Middle frontal gyrus (tissue), 1 donor: ENCODE measurements at regions not wholly inside any gene's neighbourhood (a gene's known extent, or its start where the extent isn't known, plus 50 kb on each side); places are given as distances from the start of the nearest gene placed in this dataset.
"Not testable (repeated sequence)": the region's sequence is repeated elsewhere in the genome, so short reads cannot be mapped to it uniquely, and the experiment has no call there.

ENCODE experiments used
- DNase-seq: peaks from one replicate; pipeline ENCODE4 v3.0.0-alpha.2; 2015; ENCODE audit warnings: low spot score; ENCODE audit errors: extremely low spot score

DNA sequence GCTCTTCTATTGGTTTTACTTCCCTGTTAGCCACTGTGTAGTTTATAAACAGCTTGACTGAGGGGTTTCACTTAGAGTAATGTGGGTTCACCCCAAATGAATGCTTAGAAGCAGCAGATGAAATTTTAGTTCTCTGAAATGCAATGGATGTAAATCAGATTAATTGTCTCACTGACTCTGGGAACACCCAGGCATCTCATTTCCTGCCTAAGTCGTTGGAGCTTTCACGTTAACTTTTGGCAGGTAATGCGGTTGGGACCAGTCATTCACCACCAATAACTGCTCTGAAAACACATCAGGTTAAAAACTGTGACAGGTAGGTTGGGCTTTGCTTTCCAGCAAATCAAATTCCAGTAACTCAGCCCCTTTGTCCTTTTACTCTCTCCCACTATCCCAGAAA is 775.4 kb downstream of the NTRK3 start:
- DNase-seq, result no peak

- DNase-seq, result no peak
Measured at GRCh38 chr15:87478687-87479072, 777.9 kb downstream of the NTRK3 start.

DNA sequence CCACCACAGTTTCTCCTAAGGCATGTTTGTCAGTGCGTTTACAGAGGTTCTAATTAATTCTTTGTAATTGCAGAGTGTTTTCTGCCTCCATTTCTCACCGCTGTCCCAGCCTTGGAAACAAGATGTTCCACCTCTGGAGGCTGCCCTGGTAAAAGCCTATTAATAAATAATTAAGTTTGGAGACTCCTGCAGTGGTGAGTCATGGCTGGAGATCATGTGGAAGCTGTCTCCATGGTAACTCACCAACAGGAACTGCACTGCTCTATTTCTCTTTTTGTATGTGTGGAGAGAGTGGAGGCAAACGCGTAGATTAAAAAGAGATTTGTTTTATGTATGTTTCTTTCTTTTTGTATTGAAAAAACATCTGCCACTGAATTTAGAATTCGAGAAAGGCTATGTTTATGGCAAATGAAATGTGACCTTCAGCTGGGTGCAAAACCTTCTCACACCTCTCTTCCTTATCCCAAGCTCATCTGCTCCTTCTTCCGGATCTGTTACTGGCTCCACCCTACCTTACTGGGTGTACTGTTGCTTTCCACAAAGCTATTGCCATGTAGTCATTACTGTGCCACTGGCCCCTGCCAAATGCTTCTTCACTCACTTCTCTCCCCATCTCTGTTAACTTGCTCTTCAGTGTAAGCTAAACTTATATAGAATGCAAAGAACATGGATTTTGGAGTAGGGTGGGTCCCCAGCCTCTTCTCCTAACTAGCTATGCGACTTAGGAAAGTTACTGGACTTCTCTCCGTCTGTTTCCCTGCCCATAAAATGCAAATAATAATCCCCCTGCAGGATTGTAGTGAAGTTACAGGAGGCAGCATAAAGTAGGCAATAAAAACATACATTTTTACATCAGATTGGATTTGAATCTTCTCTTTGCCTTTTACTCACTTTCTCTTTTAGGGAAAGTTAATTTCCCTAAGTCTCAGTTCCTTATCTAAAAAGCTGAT is 778.5 kb downstream of the NTRK3 start:
- no peak for DNase-seq

- no peak for DNase-seq
Measured at GRCh38 chr15:87477026-87477425, 779.5 kb downstream of the NTRK3 start.

DNA sequence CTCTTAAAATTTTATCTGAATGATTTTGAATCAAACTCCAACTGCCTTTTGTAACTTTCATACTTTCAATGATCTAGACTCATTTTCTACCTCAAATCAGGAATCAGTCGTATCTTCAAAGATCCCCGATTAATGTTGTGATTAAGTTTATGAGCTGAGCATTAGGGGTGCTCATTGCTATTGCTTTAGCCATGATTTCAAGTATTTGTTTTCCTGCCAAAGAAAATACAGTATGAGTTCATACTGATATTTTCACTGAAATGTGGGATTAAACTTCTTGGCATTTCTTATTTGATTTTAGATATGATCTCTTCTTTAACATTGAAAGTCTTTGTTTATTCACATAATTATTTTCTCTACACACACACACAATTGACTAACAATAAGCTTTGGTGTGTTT is 785.6 kb downstream of the NTRK3 start:
- no peak for DNase-seq

DNA sequence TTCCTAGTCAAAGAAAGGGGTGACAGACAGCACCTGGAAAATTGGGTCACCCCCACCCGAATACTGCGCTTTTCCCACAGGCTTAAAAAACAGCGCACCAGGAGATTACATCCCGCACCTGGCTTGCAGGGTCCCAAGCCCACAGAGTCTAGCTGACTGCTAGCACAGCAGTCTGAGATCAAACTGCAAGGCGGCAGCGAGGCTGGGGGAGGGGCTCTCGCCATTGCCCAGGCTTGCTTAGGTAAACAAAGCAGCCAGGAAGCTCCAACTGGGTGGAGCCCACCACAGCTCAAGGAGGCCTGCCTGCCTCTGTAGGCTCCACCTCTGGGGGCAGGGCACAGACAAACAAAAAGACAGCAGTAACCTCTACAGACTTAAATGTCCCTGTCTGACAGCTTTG is 792.6 kb downstream of the NTRK3 start:
- not testable (repeated sequence) for DNase-seq

DNA sequence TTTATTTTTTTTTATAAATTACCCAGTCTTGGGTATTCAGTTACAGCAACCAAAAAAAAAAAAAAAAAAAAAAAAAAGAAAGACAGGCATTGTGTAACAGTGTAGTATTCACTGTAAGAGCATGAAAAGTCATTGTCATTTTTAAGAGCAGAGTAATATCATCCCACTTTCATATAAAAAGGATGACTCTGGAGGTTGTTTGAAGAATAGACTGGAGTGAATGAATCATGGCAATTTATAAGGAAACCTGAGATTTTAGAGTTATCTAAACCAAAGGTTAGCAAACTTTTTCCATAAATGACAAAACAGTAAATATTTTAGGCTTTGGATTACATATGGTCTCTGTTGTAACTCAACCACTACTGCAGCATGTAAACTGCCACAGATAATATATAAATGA is 794.9 kb downstream of the NTRK3 start:
- no peak for DNase-seq

GRCh38 chr15:87454860-87455259 is 801.7 kb downstream of the NTRK3 start:
- no peak for DNase-seq

- DNase-seq, result no peak
Measured at GRCh38 chr15:87450314-87450713, 806.2 kb downstream of the NTRK3 start.

- no peak for DNase-seq
Measured at GRCh38 chr15:87439090-87439489, 817.4 kb downstream of the NTRK3 start.

DNA sequence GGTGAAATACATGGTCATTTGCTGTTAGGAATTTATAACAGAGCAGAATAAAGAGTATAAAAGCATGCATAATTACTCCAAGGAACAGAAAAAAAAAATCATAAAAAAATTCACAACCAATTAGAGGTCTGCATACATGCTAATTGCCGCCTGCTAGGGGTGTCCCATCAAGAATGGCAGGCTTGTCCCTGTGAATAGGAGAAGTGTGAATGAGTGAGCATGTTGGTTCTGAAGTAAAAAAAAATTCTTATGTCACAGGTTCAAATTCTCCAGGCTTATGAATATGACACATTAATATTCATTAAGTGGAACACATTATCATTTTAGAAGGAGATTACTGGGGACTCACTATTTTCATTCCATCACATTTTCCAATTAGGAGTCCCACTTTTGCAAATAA is 822.7 kb downstream of the NTRK3 start:
- no peak for DNase-seq

GRCh38 chr15:87429754-87430153 is 826.8 kb downstream of the NTRK3 start:
- DNase-seq, result no peak

GRCh38 chr15:87420017-87420416 is 836.5 kb downstream of the NTRK3 start:
- DNase-seq, result no peak

DNA sequence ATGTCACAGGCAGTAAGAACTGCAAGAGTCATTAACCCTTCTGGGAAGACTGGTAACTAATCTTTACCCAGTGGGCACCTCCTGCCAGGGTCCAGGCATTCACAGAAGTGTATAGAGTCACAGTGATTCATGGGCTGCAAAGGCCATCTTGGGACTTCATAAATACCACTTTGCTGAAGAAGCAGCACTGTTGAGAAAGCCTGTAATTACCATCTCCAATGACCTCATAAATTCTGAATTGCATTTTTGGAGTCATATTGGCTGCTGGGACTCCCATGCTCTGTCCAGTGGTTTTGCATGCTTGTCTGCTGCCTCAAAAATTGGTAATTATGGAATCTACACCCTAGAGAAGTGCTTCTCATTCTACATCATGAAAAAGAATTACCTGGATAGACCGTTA is 837.2 kb downstream of the NTRK3 start:
- no peak for DNase-seq

- DNase-seq, result no peak
Measured at GRCh38 chr15:87416591-87417257, 839.8 kb downstream of the NTRK3 start.

- DNase-seq, result no peak
Measured at GRCh38 chr15:87408902-87409301, 847.6 kb downstream of the NTRK3 start.

GRCh38 chr15:87403973-87404372 is 852.6 kb downstream of the NTRK3 start:
- DNase-seq, result no peak

- DNase-seq, result no peak
Measured at GRCh38 chr15:87401973-87402372, 854.6 kb downstream of the NTRK3 start.

DNA sequence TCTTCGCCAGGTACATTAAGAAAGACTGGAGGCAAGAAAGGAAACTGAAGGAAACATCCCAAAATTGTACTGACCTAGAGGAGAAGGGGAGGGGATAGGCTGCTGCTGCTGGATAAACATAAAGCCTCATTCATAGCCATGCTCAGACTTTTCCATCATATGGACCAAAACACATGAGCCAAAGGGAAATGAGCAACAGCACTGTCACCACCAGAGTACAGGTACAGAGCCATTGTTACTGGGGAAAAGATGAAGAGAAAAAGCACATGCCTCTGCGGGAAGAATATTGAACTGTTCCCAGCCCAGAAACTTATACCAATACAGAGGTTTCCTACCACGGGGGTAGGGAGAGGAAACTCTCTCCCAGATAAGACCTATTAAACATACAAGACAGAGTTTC is 861.9 kb downstream of the NTRK3 start:
- no peak for DNase-seq

DNA sequence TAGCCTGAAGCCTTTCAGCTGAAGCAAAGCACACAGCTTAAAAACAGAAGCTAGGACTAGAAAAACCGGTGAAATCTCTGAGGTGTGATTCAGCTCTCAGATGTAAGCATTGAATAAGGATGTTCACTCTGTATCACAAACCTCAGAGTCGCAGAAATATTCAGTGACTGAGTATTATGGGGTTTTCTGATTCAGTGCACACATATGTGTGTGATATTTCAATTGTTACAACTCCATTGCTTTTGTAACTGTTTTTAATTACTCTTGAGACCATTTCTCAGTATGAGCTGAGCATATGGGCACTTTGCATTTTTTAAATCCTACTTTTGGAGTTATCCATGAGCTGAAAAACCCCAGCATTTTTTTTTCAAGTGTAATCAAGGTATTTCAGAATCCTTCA is 868.8 kb downstream of the NTRK3 start:
- DNase-seq, result no peak

GRCh38 chr15:87374339-87374738 is 882.2 kb downstream of the NTRK3 start:
- DNase-seq, result no peak

- no peak for DNase-seq
Measured at GRCh38 chr15:87369269-87369668, 887.3 kb downstream of the NTRK3 start.

DNA sequence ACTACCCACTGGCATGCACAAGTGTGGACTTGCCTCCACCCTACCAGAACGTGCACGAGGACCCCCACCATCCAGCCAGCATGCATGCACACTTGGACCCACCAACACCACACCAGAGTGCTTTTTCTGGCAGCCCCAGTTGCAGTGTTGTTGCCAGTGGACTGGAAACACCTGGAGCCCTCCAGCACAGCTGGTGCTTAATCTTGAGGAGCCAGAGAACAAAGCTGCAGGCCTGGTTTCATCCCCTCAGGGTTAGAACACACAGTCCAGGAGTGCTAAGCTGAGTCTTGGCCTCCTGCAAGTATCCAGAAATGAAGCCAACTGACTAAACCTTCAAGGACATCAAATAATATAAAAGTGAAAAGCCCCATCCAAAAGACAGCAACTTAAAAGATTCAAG is 888.0 kb downstream of the NTRK3 start:
- no peak for DNase-seq
